ENCODE measurements at regions not wholly inside any gene's neighbourhood (a gene's known extent, or its start where the extent isn't known, plus 50 kb on each side); places are given as distances from the start of the nearest gene placed in this dataset.

GRCh38 chr6:81630719-81631118 is 121.8 kb downstream of the TENT5A start:
- H3K27ac ChIP-seq (replicated peaks) = no peak overlapping the region
- H3K4me3 ChIP-seq (replicated peaks; ENCODE audit: insufficient read depth, low read length) = no peak overlapping the region
- H3K27me3 ChIP-seq (ENCODE audit: insufficient read depth, poor library complexity, severe bottlenecking) = no peaks in the 10 kb centered on the region
- TF ChIP-seq GABPA (IDR thresholded peaks at IDR 0.05; ENCODE audit: low read depth) (no peak), POLR2AphosphoS5 (IDR thresholded peaks at IDR 0.05; ENCODE audit: low read depth) (no peak), REST (IDR thresholded peaks at IDR 0.05; ENCODE audit: insufficient replicate concordance, low read depth) (no peak), CTCF (IDR thresholded peaks at IDR 0.05; ENCODE audit: insufficient read depth, low read length) (no peak), SPI1 (IDR thresholded peaks at IDR 0.05; ENCODE audit: borderline replicate concordance, low read depth) (no peak)
- DNase-seq (ENCODE audit: low read depth in 1 of 2, low spot score in 1 of 2) = no peak

- Histone ChIP-seq H3K27ac (replicated peaks) (no peak overlapping the region), H3K27me3 (ENCODE audit: insufficient read depth, poor library complexity, severe bottlenecking) (no peaks in the 10 kb centered on the region), H3K4me3 (replicated peaks; ENCODE audit: insufficient read depth, low read length) (no peak overlapping the region)
- DNase-seq (ENCODE audit: low read depth in 1 of 2, low spot score in 1 of 2) = no peak
- no peak for TF ChIP-seq CTCF (IDR thresholded peaks at IDR 0.05; ENCODE audit: insufficient read depth, low read length)
- TF ChIP-seq GABPA (IDR thresholded peaks at IDR 0.05; ENCODE audit: low read depth) = no peak
- no peak for TF ChIP-seq REST (IDR thresholded peaks at IDR 0.05; ENCODE audit: insufficient replicate concordance, low read depth)
- no peak for TF ChIP-seq POLR2AphosphoS5 (IDR thresholded peaks at IDR 0.05; ENCODE audit: low read depth)
- TF ChIP-seq SPI1 (IDR thresholded peaks at IDR 0.05; ENCODE audit: borderline replicate concordance, low read depth) = no peak
Observed at GRCh38 chr6:81625216-81625615, 127.3 kb downstream of the TENT5A start.

GRCh38 chr6:81624453-81624852 is 128.0 kb downstream of the TENT5A start:
- H3K27me3 ChIP-seq (ENCODE audit: insufficient read depth, poor library complexity, severe bottlenecking) = no peaks in the 10 kb centered on the region
- H3K27ac ChIP-seq (replicated peaks) = no peak overlapping the region
- TF ChIP-seq REST (IDR thresholded peaks at IDR 0.05; ENCODE audit: insufficient replicate concordance, low read depth) (no peak), SPI1 (IDR thresholded peaks at IDR 0.05; ENCODE audit: borderline replicate concordance, low read depth) (no peak), POLR2AphosphoS5 (IDR thresholded peaks at IDR 0.05; ENCODE audit: low read depth) (no peak), CTCF (IDR thresholded peaks at IDR 0.05; ENCODE audit: insufficient read depth, low read length) (no peak), GABPA (IDR thresholded peaks at IDR 0.05; ENCODE audit: low read depth) (no peak)
- no peak overlapping the region for H3K4me3 ChIP-seq (replicated peaks; ENCODE audit: insufficient read depth, low read length)
- DNase-seq (ENCODE audit: low read depth in 1 of 2, low spot score in 1 of 2) = no peak

All from HL-60 (cell line).